ENCODE measurements at regions not wholly inside any gene's neighbourhood (a gene's known extent, or its start where the extent isn't known, plus 50 kb on each side); places are given as distances from the start of the nearest gene placed in this dataset.
A peak's percentile ranks its signal among the peaks of the same experiment; 100 is the strongest.

- no peak overlapping the region for H3K4me3 Mint-ChIP-seq
Measured at GRCh38 chr2:57934659-57935058, 111.9 kb upstream of the VRK2 start.

GRCh38 chr2:57936216-57936615 is 110.4 kb upstream of the VRK2 start:
- no peak for ATAC-seq (ENCODE audit: low read depth in 2 of 2)
- H3K9me3 Mint-ChIP-seq, result peaks cover 12 to 56% (median 31%) of the 10 kb centered on the region in 7 donors

More at GRCh38 chr2:57934659-57935058, 111.9 kb upstream of the VRK2 start:
- Mint-ChIP-seq H3K4me1 (no peaks in the 10 kb centered on the region), H3K27me3 (no peaks in the 10 kb centered on the region), H3K36me3 (peaks cover 29 to 35% of the 10 kb centered on the region in 2 donors), H3K9me3 (peaks cover 15 to 60% (median 36%) of the 10 kb centered on the region in 7 donors), H3K27ac (peak overlapping the region in 1 of 6 donors; percentile 70)
- ATAC-seq (ENCODE audit: low read depth in 2 of 2) (no peak), DNase-seq (no peak)

GRCh38 chr2:57937456-57937855 is 109.2 kb upstream of the VRK2 start:
- no peaks in the 10 kb centered on the region for H3K4me1 Mint-ChIP-seq
- DNase-seq (no peak), ATAC-seq (ENCODE audit: low read depth in 2 of 2) (no peak)
- H3K27me3 Mint-ChIP-seq, result no peaks in the 10 kb centered on the region
- H3K27ac Mint-ChIP-seq, result no peak overlapping the region
- peaks cover 18 to 30% of the 10 kb centered on the region in 2 donors for H3K36me3 Mint-ChIP-seq
- H3K9me3 Mint-ChIP-seq, result peaks cover 6 to 44% (median 30%) of the 10 kb centered on the region in 7 donors
- H3K4me3 Mint-ChIP-seq, result no peak overlapping the region

More at GRCh38 chr2:57936216-57936615, 110.4 kb upstream of the VRK2 start:
- H3K4me3 Mint-ChIP-seq, result no peak overlapping the region
- no peak for DNase-seq
- no peak overlapping the region for H3K27ac Mint-ChIP-seq
- H3K27me3 Mint-ChIP-seq, result no peaks in the 10 kb centered on the region
- H3K4me1 Mint-ChIP-seq, result no peaks in the 10 kb centered on the region
- peaks cover 20 to 33% of the 10 kb centered on the region in 2 donors for H3K36me3 Mint-ChIP-seq

- DNase-seq (no peak), ATAC-seq (ENCODE audit: low read depth in 2 of 2) (no peak)
- Mint-ChIP-seq H3K9me3 (peaks cover 0 to 8% (median 0%) of the 10 kb centered on the region in 7 donors), H3K4me1 (no peaks in the 10 kb centered on the region), H3K27ac (no peak overlapping the region), H3K27me3 (no peaks in the 10 kb centered on the region), H3K4me3 (no peak overlapping the region), H3K36me3 (no peaks in the 10 kb centered on the region)
Measured at GRCh38 chr2:57941816-57942215, 104.8 kb upstream of the VRK2 start.

GRCh38 chr2:57943315-57943714 is 103.3 kb upstream of the VRK2 start:
- peaks cover 0 to 4% (median 0%) of the 10 kb centered on the region in 7 donors for H3K9me3 Mint-ChIP-seq
- no peaks in the 10 kb centered on the region for H3K4me1 Mint-ChIP-seq
- no peak overlapping the region for H3K4me3 Mint-ChIP-seq
- H3K36me3 Mint-ChIP-seq, result peaks cover 0 to under 1% of the 10 kb centered on the region in 2 donors
- ATAC-seq (ENCODE audit: low read depth in 2 of 2), result no peak
- H3K27ac Mint-ChIP-seq, result peak overlapping the region in 1 of 6 donors; percentile 35
- no peaks in the 10 kb centered on the region for H3K27me3 Mint-ChIP-seq
- DNase-seq, result no peak

GRCh38 chr2:57947398-57947797 is 99.2 kb upstream of the VRK2 start:
- no peak for DNase-seq
- no peak overlapping the region for H3K27ac Mint-ChIP-seq
- no peak overlapping the region for H3K4me3 Mint-ChIP-seq
- peaks cover 0 to 5% (median 0%) of the 10 kb centered on the region in 7 donors for H3K9me3 Mint-ChIP-seq
- H3K27me3 Mint-ChIP-seq, result no peaks in the 10 kb centered on the region
- ATAC-seq (ENCODE audit: low read depth in 2 of 2), result no peak
- H3K36me3 Mint-ChIP-seq, result peaks cover 7 to 8% of the 10 kb centered on the region in 2 donors
- no peaks in the 10 kb centered on the region for H3K4me1 Mint-ChIP-seq

GRCh38 chr2:57954020-57954419 is 92.6 kb upstream of the VRK2 start:
- Mint-ChIP-seq H3K36me3 (peaks cover under 1 to 8% of the 10 kb centered on the region in 2 donors), H3K4me3 (no peak overlapping the region), H3K27ac (no peak overlapping the region), H3K9me3 (peaks cover 0 to 5% (median 0%) of the 10 kb centered on the region in 7 donors), H3K27me3 (no peaks in the 10 kb centered on the region), H3K4me1 (no peaks in the 10 kb centered on the region)
- no peak for DNase-seq
- no peak for ATAC-seq (ENCODE audit: low read depth in 2 of 2)

GRCh38 chr2:57957238-57957637 is 89.4 kb upstream of the VRK2 start:
- no peaks in the 10 kb centered on the region for H3K4me1 Mint-ChIP-seq
- no peaks in the 10 kb centered on the region for H3K9me3 Mint-ChIP-seq
- H3K27ac Mint-ChIP-seq, result no peak overlapping the region
- no peaks in the 10 kb centered on the region for H3K27me3 Mint-ChIP-seq
- H3K4me3 Mint-ChIP-seq, result no peak overlapping the region
- ATAC-seq (ENCODE audit: low read depth in 2 of 2) (no peak), DNase-seq (no peak)
- peaks cover 8% of the 10 kb centered on the region in 2 donors for H3K36me3 Mint-ChIP-seq

- no peak for ATAC-seq (ENCODE audit: low read depth in 2 of 2)
- H3K27me3 Mint-ChIP-seq, result no peaks in the 10 kb centered on the region
- H3K36me3 Mint-ChIP-seq, result peaks cover 5 to 8% of the 10 kb centered on the region in 2 donors
Measured at GRCh38 chr2:57959390-57959789, 87.2 kb upstream of the VRK2 start.

GRCh38 chr2:57962861-57963260 is 83.7 kb upstream of the VRK2 start:
- no peaks in the 10 kb centered on the region for H3K9me3 Mint-ChIP-seq
- H3K4me1 Mint-ChIP-seq, result peaks cover 0 to 8% (median 0%) of the 10 kb centered on the region in 3 donors
- no peak overlapping the region for H3K4me3 Mint-ChIP-seq
- DNase-seq, result peak; percentile 1
- ATAC-seq (ENCODE audit: low read depth in 2 of 2), result peak; percentile 56 to 64
- H3K27me3 Mint-ChIP-seq, result no peaks in the 10 kb centered on the region
- peaks cover 0 to 8% of the 10 kb centered on the region in 2 donors for H3K36me3 Mint-ChIP-seq
- peak overlapping the region in 1 of 6 donors; percentile 85 for H3K27ac Mint-ChIP-seq

More at GRCh38 chr2:57959390-57959789, 87.2 kb upstream of the VRK2 start:
- DNase-seq, result no peak
- peaks cover 0 to 8% (median 0%) of the 10 kb centered on the region in 3 donors for H3K4me1 Mint-ChIP-seq
- no peaks in the 10 kb centered on the region for H3K9me3 Mint-ChIP-seq
- H3K4me3 Mint-ChIP-seq, result no peak overlapping the region
- no peak overlapping the region for H3K27ac Mint-ChIP-seq

- no peak for ATAC-seq (ENCODE audit: low read depth in 2 of 2)
- no peaks in the 10 kb centered on the region for H3K9me3 Mint-ChIP-seq
- no peak overlapping the region for H3K27ac Mint-ChIP-seq
- H3K36me3 Mint-ChIP-seq, result no peaks in the 10 kb centered on the region
- H3K27me3 Mint-ChIP-seq, result no peaks in the 10 kb centered on the region
- DNase-seq, result no peak
- H3K4me3 Mint-ChIP-seq, result no peak overlapping the region
- peaks cover 0 to 8% (median 0%) of the 10 kb centered on the region in 3 donors for H3K4me1 Mint-ChIP-seq
Measured at GRCh38 chr2:57965219-57965618, 81.4 kb upstream of the VRK2 start.

- H3K27me3 Mint-ChIP-seq, result no peaks in the 10 kb centered on the region
- DNase-seq, result no peak
Measured at GRCh38 chr2:57965961-57966360, 80.6 kb upstream of the VRK2 start.

GRCh38 chr2:57973621-57974186 is 72.9 kb upstream of the VRK2 start:
- H3K27me3 Mint-ChIP-seq, result no peaks in the 10 kb centered on the region
- ATAC-seq (ENCODE audit: low read depth in 2 of 2) (no peak), DNase-seq (no peak)
- H3K4me3 Mint-ChIP-seq, result peak overlapping the region in 5 of 8 donors; percentile 10 to 54 (median 44)
- H3K36me3 Mint-ChIP-seq, result no peaks in the 10 kb centered on the region
- peaks cover 16 to 21% (median 20%) of the 10 kb centered on the region in 3 donors for H3K4me1 Mint-ChIP-seq
- H3K27ac Mint-ChIP-seq, result peak overlapping the region in 4 of 6 donors; percentile 57 to 88 (median 83)
- H3K9me3 Mint-ChIP-seq, result peaks cover 0 to 9% (median 0%) of the 10 kb centered on the region in 7 donors

More at GRCh38 chr2:57965961-57966360, 80.6 kb upstream of the VRK2 start:
- Mint-ChIP-seq H3K4me1 (peaks cover 0 to 8% (median 0%) of the 10 kb centered on the region in 3 donors), H3K9me3 (no peaks in the 10 kb centered on the region), H3K36me3 (no peaks in the 10 kb centered on the region), H3K4me3 (no peak overlapping the region), H3K27ac (peak overlapping the region in 1 of 6 donors; percentile 32)
- no peak for ATAC-seq (ENCODE audit: low read depth in 2 of 2)

GRCh38 chr2:57979158-57979557 is 67.4 kb upstream of the VRK2 start:
- H3K9me3 Mint-ChIP-seq, result peaks cover 0 to 5% (median 4%) of the 10 kb centered on the region in 7 donors
- H3K4me1 Mint-ChIP-seq, result peaks cover 10 to 16% (median 13%) of the 10 kb centered on the region in 3 donors
- DNase-seq, result no peak
- H3K36me3 Mint-ChIP-seq, result peaks cover 0 to 4% of the 10 kb centered on the region in 2 donors
- H3K4me3 Mint-ChIP-seq, result no peak overlapping the region
- H3K27me3 Mint-ChIP-seq, result no peaks in the 10 kb centered on the region
- H3K27ac Mint-ChIP-seq, result peak overlapping the region in 1 of 6 donors; percentile 2
- ATAC-seq (ENCODE audit: low read depth in 2 of 2), result no peak
